Ovary (tissue), 3 donors: ENCODE measurements at regions not wholly inside any gene's neighbourhood (a gene's known extent, or its start where the extent isn't known, plus 50 kb on each side); places are given as distances from the start of the nearest gene placed in this dataset.

Experiments used
- CTCF ChIP-seq, 3 donors: fragments of 450-650 bp in 2 of 3; fragments of 200-600 bp in 1 of 3; IDR thresholded peaks; one replicate each; pipeline versions ENCODE4 v1.5.1 to v1.8.0; 2016 to 2022; ENCODE audit warnings: antibody characterized with exemption in 3 of 3, mild to moderate bottlenecking in 1 of 3
- POLR2A ChIP-seq: fragments of 450-650 bp; IDR thresholded peaks from one replicate; pipeline ENCODE4 v1.6.1; 2017; ENCODE audit warnings: antibody characterized with exemption, mild to moderate bottlenecking, moderate library complexity
- donor health status: DM: no; HTN: no; CAD: no.

- TF ChIP-seq CTCF (IDR thresholded peaks at IDR 0.05) (no peak), POLR2A (no peak)
Measured at GRCh38 chr14:101192661-101193000, 289.1 kb upstream of the RTL1 start.
